ENCODE measurements at regions not wholly inside any gene's neighbourhood (a gene's known extent, or its start where the extent isn't known, plus 50 kb on each side); places are given as distances from the start of the nearest gene placed in this dataset.

- Mint-ChIP-seq H3K27ac (no peak overlapping the region), H3K27me3 (ENCODE audit: low read depth) (peaks cover 5% of the 10 kb centered on the region), H3K36me3 (ENCODE audit: low read depth) (no peaks in the 10 kb centered on the region), H3K4me3 (no peak overlapping the region), H3K9me3 (ENCODE audit: insufficient read depth) (no peaks in the 10 kb centered on the region), H3K4me1 (ENCODE audit: low read depth) (no peaks in the 10 kb centered on the region)
- POLR2A ChIA-PET = no interaction called here
- DNase-seq (no peak), ATAC-seq (no peak)
- CTCF ChIA-PET = no interaction called here
These were observed 327.7 kb downstream of the CXCL12 start for GRCh38 chr10:44056967-44057805.

- Mint-ChIP-seq H3K4me1 (ENCODE audit: low read depth) (no peaks in the 10 kb centered on the region), H3K27me3 (ENCODE audit: low read depth) (peaks cover 5% of the 10 kb centered on the region), H3K9me3 (ENCODE audit: insufficient read depth) (no peaks in the 10 kb centered on the region), H3K36me3 (ENCODE audit: low read depth) (no peaks in the 10 kb centered on the region), H3K4me3 (no peak overlapping the region), H3K27ac (no peak overlapping the region)
- ChIA-PET CTCF (no interaction called here), POLR2A (no interaction called here)
- DNase-seq (no peak), ATAC-seq (no peak)
These were observed 328.7 kb downstream of the CXCL12 start for GRCh38 chr10:44056206-44056605.

GRCh38 chr10:44054046-44054445 lies 330.9 kb downstream of the CXCL12 start:
- Mint-ChIP-seq H3K4me3 (no peak overlapping the region), H3K27ac (no peak overlapping the region), H3K9me3 (ENCODE audit: insufficient read depth) (no peaks in the 10 kb centered on the region), H3K27me3 (ENCODE audit: low read depth) (peaks cover 5% of the 10 kb centered on the region), H3K36me3 (ENCODE audit: low read depth) (no peaks in the 10 kb centered on the region), H3K4me1 (ENCODE audit: low read depth) (no peaks in the 10 kb centered on the region)
- DNase-seq = no peak
- POLR2A ChIA-PET = no interaction called here
- CTCF ChIA-PET = no interaction called here
- no peak for ATAC-seq

- Mint-ChIP-seq H3K27me3 (ENCODE audit: low read depth) (peaks cover 6% of the 10 kb centered on the region), H3K36me3 (ENCODE audit: low read depth) (no peaks in the 10 kb centered on the region), H3K9me3 (ENCODE audit: insufficient read depth) (no peaks in the 10 kb centered on the region), H3K4me1 (ENCODE audit: low read depth) (no peaks in the 10 kb centered on the region), H3K27ac (no peak overlapping the region), H3K4me3 (no peak overlapping the region)
- DNase-seq (no peak), ATAC-seq (no peak)
- CTCF ChIA-PET = no interaction called here
- POLR2A ChIA-PET = no interaction called here
These were observed 331.5 kb downstream of the CXCL12 start for GRCh38 chr10:44053391-44053790.

GRCh38 chr10:44051584-44052385 lies 333.1 kb downstream of the CXCL12 start:
- H3K4me1 Mint-ChIP-seq (ENCODE audit: low read depth) = no peaks in the 10 kb centered on the region
- no peaks in the 10 kb centered on the region for H3K36me3 Mint-ChIP-seq (ENCODE audit: low read depth)
- ChIA-PET CTCF (no interaction called here), POLR2A (no interaction called here)
- no peak overlapping the region for H3K4me3 Mint-ChIP-seq
- H3K27ac Mint-ChIP-seq = no peak overlapping the region
- DNase-seq (no peak), ATAC-seq (no peak)
- peaks cover 16% of the 10 kb centered on the region for H3K27me3 Mint-ChIP-seq (ENCODE audit: low read depth)
- no peaks in the 10 kb centered on the region for H3K9me3 Mint-ChIP-seq (ENCODE audit: insufficient read depth)

GRCh38 chr10:44051091-44051490 lies 333.8 kb downstream of the CXCL12 start:
- Mint-ChIP-seq H3K27ac (no peak overlapping the region), H3K27me3 (ENCODE audit: low read depth) (peaks cover 17% of the 10 kb centered on the region), H3K4me1 (ENCODE audit: low read depth) (no peaks in the 10 kb centered on the region), H3K36me3 (ENCODE audit: low read depth) (no peaks in the 10 kb centered on the region), H3K9me3 (ENCODE audit: insufficient read depth) (no peaks in the 10 kb centered on the region), H3K4me3 (no peak overlapping the region)
- DNase-seq (no peak), ATAC-seq (no peak)
- ChIA-PET POLR2A (no interaction called here), CTCF (no interaction called here)

GRCh38 chr10:44049301-44050015 lies 335.4 kb downstream of the CXCL12 start:
- CTCF ChIA-PET = no interaction called here
- Mint-ChIP-seq H3K4me3 (no peak overlapping the region), H3K27me3 (ENCODE audit: low read depth) (peaks cover 20% of the 10 kb centered on the region), H3K4me1 (ENCODE audit: low read depth) (no peaks in the 10 kb centered on the region), H3K9me3 (ENCODE audit: insufficient read depth) (no peaks in the 10 kb centered on the region), H3K27ac (no peak overlapping the region), H3K36me3 (ENCODE audit: low read depth) (no peaks in the 10 kb centered on the region)
- DNase-seq (no peak), ATAC-seq (no peak)
- POLR2A ChIA-PET = no interaction called here

GRCh38 chr10:44047361-44047760 lies 337.5 kb downstream of the CXCL12 start:
- ChIA-PET CTCF (no interaction called here), POLR2A (no interaction called here)
- H3K36me3 Mint-ChIP-seq (ENCODE audit: low read depth) = no peaks in the 10 kb centered on the region
- H3K9me3 Mint-ChIP-seq (ENCODE audit: insufficient read depth) = no peaks in the 10 kb centered on the region
- no peaks in the 10 kb centered on the region for H3K4me1 Mint-ChIP-seq (ENCODE audit: low read depth)
- DNase-seq = no peak
- H3K4me3 Mint-ChIP-seq = no peak overlapping the region
- H3K27me3 Mint-ChIP-seq (ENCODE audit: low read depth) = peaks cover 20% of the 10 kb centered on the region
- H3K27ac Mint-ChIP-seq = no peak overlapping the region
- no peak for ATAC-seq

GRCh38 chr10:44046605-44047004 lies 338.3 kb downstream of the CXCL12 start:
- H3K9me3 Mint-ChIP-seq (ENCODE audit: insufficient read depth) = no peaks in the 10 kb centered on the region
- H3K36me3 Mint-ChIP-seq (ENCODE audit: low read depth) = no peaks in the 10 kb centered on the region
- ChIA-PET POLR2A (no interaction called here), CTCF (no interaction called here)
- H3K4me1 Mint-ChIP-seq (ENCODE audit: low read depth) = no peaks in the 10 kb centered on the region
- peaks cover 22% of the 10 kb centered on the region for H3K27me3 Mint-ChIP-seq (ENCODE audit: low read depth)
- H3K4me3 Mint-ChIP-seq = no peak overlapping the region
- DNase-seq = no peak
- no peak for ATAC-seq
- H3K27ac Mint-ChIP-seq = no peak overlapping the region

GRCh38 chr10:44045020-44045419 lies 339.9 kb downstream of the CXCL12 start:
- no peak overlapping the region for H3K27ac Mint-ChIP-seq
- CTCF ChIA-PET = interaction anchor here (0.6 kb wide), 1 partner anchor 583 kb away, joined by 3 read pairs; no protein-coding TSS in a partner anchor
- peaks cover 26% of the 10 kb centered on the region for H3K27me3 Mint-ChIP-seq (ENCODE audit: low read depth)
- DNase-seq (no peak), ATAC-seq (no peak)
- POLR2A ChIA-PET = no interaction called here
- H3K4me1 Mint-ChIP-seq (ENCODE audit: low read depth) = no peaks in the 10 kb centered on the region
- no peak overlapping the region for H3K4me3 Mint-ChIP-seq
- no peaks in the 10 kb centered on the region for H3K9me3 Mint-ChIP-seq (ENCODE audit: insufficient read depth)
- no peaks in the 10 kb centered on the region for H3K36me3 Mint-ChIP-seq (ENCODE audit: low read depth)

GRCh38 chr10:44044549-44044948 lies 340.3 kb downstream of the CXCL12 start:
- no peak for DNase-seq
- no peaks in the 10 kb centered on the region for H3K4me1 Mint-ChIP-seq (ENCODE audit: low read depth)
- no peak for ATAC-seq
- ChIA-PET POLR2A (no interaction called here), CTCF (interaction anchor here (0.6 kb wide), 1 partner anchor 584 kb away, joined by 3 read pairs; no protein-coding TSS in a partner anchor)
- no peak overlapping the region for H3K4me3 Mint-ChIP-seq
- no peak overlapping the region for H3K27ac Mint-ChIP-seq
- peaks cover 27% of the 10 kb centered on the region for H3K27me3 Mint-ChIP-seq (ENCODE audit: low read depth)
- H3K9me3 Mint-ChIP-seq (ENCODE audit: insufficient read depth) = no peaks in the 10 kb centered on the region
- H3K36me3 Mint-ChIP-seq (ENCODE audit: low read depth) = no peaks in the 10 kb centered on the region

All from activated CD8-positive, alpha-beta T cell treated with anti-CD3 and anti-CD28 coated beads, Interleukin-2, amount 10 ng/mL, durations not matched to agents 7 days and 5 days (primary cell).